Thyroid gland (tissue), 4 donors: ENCODE measurements at regions not wholly inside any gene's neighbourhood (a gene's known extent, or its start where the extent isn't known, plus 50 kb on each side); places are given as distances from the start of the nearest gene placed in this dataset.

Source experiments
- POLR2A ChIP-seq, 2 donors: fragments of 450-650 bp; IDR thresholded peaks; one replicate each; pipeline ENCODE4 v1.6.1; 2017; ENCODE audit warnings: antibody characterized with exemption in 2 of 2, mild to moderate bottlenecking in 2 of 2, moderate library complexity in 1 of 2
- TF ChIP-seq, protein P1 (sequence below), 6 experiments: fragments of 200-600 bp in 3 of 6; fragments of 450-650 bp in 3 of 6; sonication (generic) in 3 of 6; IDR thresholded peaks; one replicate each; pipeline ENCODE4 v1.5.1; 2016 to 2019; ENCODE audit warnings: antibody characterized with exemption in 6 of 6, mild to moderate bottlenecking in 2 of 6, inconsistent platforms in 1 of 6, moderate library complexity in 1 of 6

DNA sequence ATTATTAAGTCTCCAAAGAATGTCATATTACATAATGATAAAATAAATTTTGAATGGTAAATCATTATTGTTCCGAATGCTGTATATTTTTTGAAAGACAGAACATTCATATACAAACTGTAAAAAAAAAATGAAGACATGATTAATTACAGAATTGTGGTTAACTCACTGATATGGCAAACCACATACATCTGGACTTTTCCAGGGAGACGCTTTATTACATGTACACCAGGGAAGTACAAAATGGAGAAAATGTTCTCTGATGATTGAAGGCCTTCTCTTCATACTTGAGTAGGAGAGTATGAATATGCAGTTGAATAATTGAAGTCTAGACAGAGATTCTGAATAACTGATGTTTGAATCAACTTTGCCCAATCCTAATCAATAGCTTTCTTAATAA, 1886.9 kb downstream of the EFNA5 start:
- no peak for TF ChIP-seq POLR2A (IDR thresholded peaks at IDR 0.05)
- TF ChIP-seq, protein P1, sequence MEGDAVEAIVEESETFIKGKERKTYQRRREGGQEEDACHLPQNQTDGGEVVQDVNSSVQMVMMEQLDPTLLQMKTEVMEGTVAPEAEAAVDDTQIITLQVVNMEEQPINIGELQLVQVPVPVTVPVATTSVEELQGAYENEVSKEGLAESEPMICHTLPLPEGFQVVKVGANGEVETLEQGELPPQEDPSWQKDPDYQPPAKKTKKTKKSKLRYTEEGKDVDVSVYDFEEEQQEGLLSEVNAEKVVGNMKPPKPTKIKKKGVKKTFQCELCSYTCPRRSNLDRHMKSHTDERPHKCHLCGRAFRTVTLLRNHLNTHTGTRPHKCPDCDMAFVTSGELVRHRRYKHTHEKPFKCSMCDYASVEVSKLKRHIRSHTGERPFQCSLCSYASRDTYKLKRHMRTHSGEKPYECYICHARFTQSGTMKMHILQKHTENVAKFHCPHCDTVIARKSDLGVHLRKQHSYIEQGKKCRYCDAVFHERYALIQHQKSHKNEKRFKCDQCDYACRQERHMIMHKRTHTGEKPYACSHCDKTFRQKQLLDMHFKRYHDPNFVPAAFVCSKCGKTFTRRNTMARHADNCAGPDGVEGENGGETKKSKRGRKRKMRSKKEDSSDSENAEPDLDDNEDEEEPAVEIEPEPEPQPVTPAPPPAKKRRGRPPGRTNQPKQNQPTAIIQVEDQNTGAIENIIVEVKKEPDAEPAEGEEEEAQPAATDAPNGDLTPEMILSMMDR (IDR thresholded peaks at IDR 0.05) = no peak
